HL-60 (cell line): ENCODE measurements at regions not wholly inside any gene's neighbourhood (a gene's known extent, or its start where the extent isn't known, plus 50 kb on each side); places are given as distances from the start of the nearest gene placed in this dataset.

Source experiments
- DNase-seq, 2 experiments: peaks; one replicate each; pipeline ENCODE4 v3.0.0-alpha.2; 2010 to 2020; ENCODE audit warnings: low read depth in 1 of 2, low spot score in 1 of 2
- H3K27ac ChIP-seq: fragments of 250-450 bp; sonication (Bioruptor Pico); replicated peaks from 2 replicates; pipeline ENCODE4 v1.5.1; 2020; ENCODE audit warnings: mild to moderate bottlenecking, moderate library complexity
- H3K27me3 ChIP-seq: fragments of 250-450 bp; sonication (Bioruptor Pico); 2 replicates; pipeline ENCODE4 v1.5.1; 2021; ENCODE audit warnings: mild to moderate bottlenecking, moderate library complexity; ENCODE audit not compliant: insufficient read depth, poor library complexity, severe bottlenecking
- H3K4me3 ChIP-seq: replicated peaks from 2 replicates; pipeline ENCODE4 v1.5.1; 2011; ENCODE audit warnings: mild to moderate bottlenecking, control low read depth, low read length; ENCODE audit not compliant: insufficient read depth
- CTCF ChIP-seq: IDR thresholded peaks from one replicate; pipeline ENCODE4 v1.5.1; 2011; ENCODE audit warnings: low read length, control low read depth, inconsistent platforms; ENCODE audit not compliant: insufficient read depth
- GABPA ChIP-seq: IDR thresholded peaks from 2 replicates; pipeline ENCODE4 v1.6.1; 2012; ENCODE audit warnings: low read depth
- POLR2AphosphoS5 ChIP-seq: IDR thresholded peaks from 2 replicates; pipeline ENCODE4 v1.6.1; 2012; ENCODE audit warnings: low read depth
- REST ChIP-seq: IDR thresholded peaks from 2 replicates; pipeline ENCODE4 v1.6.1; 2012; ENCODE audit warnings: low read depth; ENCODE audit not compliant: insufficient replicate concordance
- SPI1 ChIP-seq: IDR thresholded peaks from 2 replicates; pipeline ENCODE4 v1.6.1; 2012; ENCODE audit warnings: low read depth, mild to moderate bottlenecking, borderline replicate concordance

- H3K4me3 ChIP-seq, result no peak overlapping the region
- no peaks in the 10 kb centered on the region for H3K27me3 ChIP-seq
- TF ChIP-seq GABPA (no peak), CTCF (no peak)
- no peak overlapping the region for H3K27ac ChIP-seq
- no peak for DNase-seq
Measured at GRCh38 chr2:184032983-184033382, 565.3 kb upstream of the ZNF804A start.

- no peak overlapping the region for H3K27ac ChIP-seq
- TF ChIP-seq POLR2AphosphoS5 (no peak), CTCF (no peak), GABPA (no peak), SPI1 (no peak)
- DNase-seq, result no peak
- H3K4me3 ChIP-seq, result no peak overlapping the region
- no peaks in the 10 kb centered on the region for H3K27me3 ChIP-seq
Measured at GRCh38 chr2:184037273-184037672, 561.1 kb upstream of the ZNF804A start.

GRCh38 chr2:184039493-184039892 lies 558.8 kb upstream of the ZNF804A start:
- H3K4me3 ChIP-seq, result no peak overlapping the region
- no peaks in the 10 kb centered on the region for H3K27me3 ChIP-seq
- TF ChIP-seq REST, result no peak
- no peak for TF ChIP-seq GABPA
- TF ChIP-seq POLR2AphosphoS5, result no peak
- TF ChIP-seq CTCF, result no peak
- no peak for TF ChIP-seq SPI1
- DNase-seq, result no peak
- H3K27ac ChIP-seq, result no peak overlapping the region

GRCh38 chr2:184040230-184040629 lies 558.1 kb upstream of the ZNF804A start:
- TF ChIP-seq REST, result no peak
- no peak for TF ChIP-seq POLR2AphosphoS5
- TF ChIP-seq GABPA, result no peak
- TF ChIP-seq CTCF, result no peak
- no peak for TF ChIP-seq SPI1
- H3K4me3 ChIP-seq, result no peak overlapping the region
- H3K27ac ChIP-seq, result no peak overlapping the region
- H3K27me3 ChIP-seq, result no peaks in the 10 kb centered on the region
- DNase-seq, result no peak
